H1 (cell line): ENCODE measurements at regions not wholly inside any gene's neighbourhood (a gene's known extent, or its start where the extent isn't known, plus 50 kb on each side); places are given as distances from the start of the nearest gene placed in this dataset.

Experiments
- CTCF ChIP-seq, 3 experiments: IDR thresholded peaks; 1 replicate in 2 of 3; 2 replicates in 1 of 3; pipeline versions ENCODE4 v1.5.1 to v1.6.1; 2011; ENCODE audit warnings: low read length in 3 of 3, mild to moderate bottlenecking in 3 of 3, inconsistent platforms in 2 of 3, low read depth in 1 of 3, moderate library complexity in 1 of 3; ENCODE audit not compliant: insufficient read depth in 1 of 3; ENCODE audit errors: control extremely low read depth in 1 of 3
- EP300 ChIP-seq, 2 experiments: IDR thresholded peaks; 1 replicate in 1 of 2; 2 replicates in 1 of 2; pipeline ENCODE4 v1.6.1; 2011 to 2012; ENCODE audit warnings: low read depth in 2 of 2, low read length in 2 of 2, mild to moderate bottlenecking in 2 of 2, borderline replicate concordance in 1 of 2, inconsistent platforms in 1 of 2, moderate library complexity in 1 of 2
- JUND ChIP-seq: IDR thresholded peaks from 2 replicates; pipeline ENCODE4 v1.6.1; 2011; ENCODE audit warnings: mild to moderate bottlenecking, improper control_type of control experiment, low read length
- MAFK ChIP-seq: IDR thresholded peaks from 2 replicates; pipeline ENCODE4 v1.6.1; 2012; ENCODE audit warnings: low read depth, mild to moderate bottlenecking, improper control_type of control experiment, low read length
- PHF8 ChIP-seq: fragments of 200-600 bp; sonication (generic); conservative IDR thresholded peaks from 2 replicates; pipeline ENCODE4 v1.7.1; 2012; ENCODE audit warnings: low read depth, mild to moderate bottlenecking, inconsistent platforms, low read length, moderate library complexity
- RAD21 ChIP-seq, 2 experiments: IDR thresholded peaks in 1 of 2; conservative IDR thresholded peaks in 1 of 2; 2 replicates each; pipeline ENCODE4 v1.6.1; 2011; ENCODE audit warnings: low read depth in 2 of 2, low read length in 2 of 2, improper control_type of control experiment in 1 of 2, inconsistent platforms in 1 of 2, mild to moderate bottlenecking in 1 of 2, moderate library complexity in 1 of 2

- TF ChIP-seq RAD21 (IDR thresholded peaks at IDR 0.05 in 1 of 2, conservative IDR thresholded peaks at IDR 0.05 in 1 of 2; ENCODE audit: low read depth in 2 of 2, low read length in 2 of 2), result no peak
- no peak for TF ChIP-seq PHF8
- TF ChIP-seq EP300 (IDR thresholded peaks at IDR 0.05; ENCODE audit: borderline replicate concordance in 1 of 2, low read depth in 2 of 2, low read length in 2 of 2), result no peak
- TF ChIP-seq CTCF (IDR thresholded peaks at IDR 0.05; ENCODE audit: control extremely low read depth in 1 of 3, insufficient read depth in 1 of 3, low read depth in 1 of 3, low read length in 3 of 3), result no peak
- TF ChIP-seq MAFK, result no peak
- no peak for TF ChIP-seq JUND
Observed at GRCh38 chr6:139990856-139991465, 616.5 kb upstream of the CITED2 start (continued).
